Endothelial cell of umbilical vein (primary cell): ENCODE measurements at regions not wholly inside any gene's neighbourhood (a gene's known extent, or its start where the extent isn't known, plus 50 kb on each side); places are given as distances from the start of the nearest gene placed in this dataset.

Experiments used
- CTCF ChIP-seq, 2 donors: IDR thresholded peaks; 1 replicate in 1 of 2; 2 replicates in 1 of 2; pipeline ENCODE4 v1.5.1; 2011; ENCODE audit warnings: low read length in 2 of 2, mild to moderate bottlenecking in 2 of 2, moderate library complexity in 2 of 2, control low read depth in 1 of 2, inconsistent platforms in 1 of 2, low read depth in 1 of 2; ENCODE audit not compliant: insufficient read depth in 1 of 2; ENCODE audit errors: extremely low read depth in 1 of 2
- EZH2 ChIP-seq: IDR thresholded peaks from 2 replicates; pipeline ENCODE4 v1.6.1; 2012; ENCODE audit warnings: borderline replicate concordance, low read depth, mild to moderate bottlenecking, moderate library complexity, low read length, inconsistent platforms; ENCODE audit not compliant: severe bottlenecking
- JUN ChIP-seq: IDR thresholded peaks from 2 replicates; pipeline ENCODE4 v1.6.1; 2011; ENCODE audit warnings: borderline replicate concordance, low read depth; ENCODE audit not compliant: insufficient read length, insufficient read depth
- MAX ChIP-seq: IDR thresholded peaks from 2 replicates; pipeline ENCODE4 v1.6.1; 2011; ENCODE audit not compliant: insufficient read depth, insufficient read length
- MYC ChIP-seq: IDR thresholded peaks from one replicate; pipeline ENCODE4 v1.6.1; 2011; ENCODE audit warnings: mild to moderate bottlenecking, low read depth, low read length
- POLR2A ChIP-seq: IDR thresholded peaks from 2 replicates; pipeline ENCODE4 v1.6.1; 2012; ENCODE audit warnings: low read depth, mild to moderate bottlenecking, control low read depth, low read length
- POLR2AphosphoS5 ChIP-seq: IDR thresholded peaks from 2 replicates; pipeline ENCODE4 v1.6.1; 2012; ENCODE audit warnings: low read depth, mild to moderate bottlenecking, control low read depth, low read length, moderate library complexity; ENCODE audit not compliant: insufficient read depth

GRCh38 chr2:16263241-16263890 is 323.0 kb downstream of the MYCN start:
- TF ChIP-seq EZH2 (no peak), CTCF (IDR thresholded peaks at IDR 0.05; ENCODE audit: extremely low read depth in 1 of 2, insufficient read depth in 1 of 2, low read depth in 1 of 2, low read length in 2 of 2) (no peak), POLR2A (no peak), MAX (no peak), MYC (no peak), JUN (no peak), POLR2AphosphoS5 (no peak)
